K562 (cell line): ENCODE measurements at regions not wholly inside any gene's neighbourhood (a gene's known extent, or its start where the extent isn't known, plus 50 kb on each side); places are given as distances from the start of the nearest gene placed in this dataset.
"Not testable (repeated sequence)": the region's sequence is repeated elsewhere in the genome, so short reads cannot be mapped to it uniquely, and the experiment has no call there.

Experiments
- ATAC-seq: fragments of 200-7000 bp; cut with Tn5 transposase; 3 replicates; pipeline ENCODE4 v1.9.1; 2020; ENCODE audit warnings: moderate library complexity
- BruUV-seq: library from RNA; stranded (reverse); fragments of 400-500 nt; replicated peaks from 2 replicates; lab custom pipeline; 2021; lab: Mats Ljungman, UMichigan
- CTCF ChIA-PET: fragments of 300-600 bp; formaldehyde crosslinking; extraction: SDS; loops from one replicate; lab custom pipeline; 2021; ENCODE audit warnings: low intra/inter-chr PET ratio; lab: Yijun Ruan, JAX
- POLR2A ChIA-PET: fragments of 300-600, 350-650 bp; sonication (Branson Sonifier 250); formaldehyde crosslinking; extraction: SDS; loops from one replicate; lab custom pipeline; 2021; ENCODE audit warnings: antibody characterized with exemption, inconsistent platforms; lab: Yijun Ruan, JAX
- DNase-seq, 4 experiments: peaks; one replicate each; pipeline versions ENCODE4 v3.0.0 to v3.0.0-alpha.2; 2011 to 2018; ENCODE audit warnings: low spot score in 3 of 4, mixed read lengths in 3 of 4; ENCODE audit errors: extremely low read depth in 1 of 4
- FAIRE-seq: peaks from 2 replicates; lab custom pipeline; 2011; peaks lifted over from hg19 to GRCh38; lab: Jason Lieb, UNC
- H2AFZ ChIP-seq: 2 replicates; pipeline ENCODE4 v1.6.0; 2011; ENCODE audit warnings: low read depth, low read length, control low read depth, inconsistent platforms
- H3K27ac ChIP-seq: fragments of 200-600 bp; 3 replicates; pipeline ENCODE4 v1.8.0; 2011; ENCODE audit warnings: low read depth, mild to moderate bottlenecking, control low read depth, inconsistent platforms, low read length, moderate library complexity, mixed read lengths; ENCODE audit errors: extremely low read depth
- H3K27me3 ChIP-seq, 2 experiments: fragments of 300-600 bp in 1 of 2; 2 replicates in 1 of 2; 3 replicates in 1 of 2; pipeline versions ENCODE4 v1.6.0 to v1.8.0; 2011; ENCODE audit warnings: inconsistent platforms in 2 of 2, low read length in 2 of 2, mild to moderate bottlenecking in 1 of 2, mixed read lengths in 1 of 2, moderate library complexity in 1 of 2; ENCODE audit not compliant: control insufficient read depth in 2 of 2, insufficient read depth in 2 of 2
- H3K36me3 ChIP-seq: fragments of 300-600 bp; 3 replicates; pipeline ENCODE4 v1.8.0; 2011; ENCODE audit warnings: mild to moderate bottlenecking, low read length, inconsistent platforms; ENCODE audit not compliant: control insufficient read depth, insufficient read depth
- H3K4me1 ChIP-seq, 2 experiments: fragments of 200-600 bp in 1 of 2; replicated peaks in 1 of 2; 2 replicates in 1 of 2; 3 replicates in 1 of 2; pipeline versions ENCODE4 v1.5.1 to v1.8.0; 2011; ENCODE audit warnings: inconsistent platforms in 2 of 2, low read length in 2 of 2, mild to moderate bottlenecking in 1 of 2, mixed read lengths in 1 of 2, moderate library complexity in 1 of 2; ENCODE audit not compliant: control insufficient read depth in 2 of 2, insufficient read depth in 2 of 2
- H3K4me2 ChIP-seq: 2 replicates; pipeline ENCODE4 v1.6.1; 2011; ENCODE audit warnings: low read length, control low read depth, inconsistent platforms, mixed read lengths; ENCODE audit not compliant: insufficient read depth
- H3K4me3 ChIP-seq: fragments of 200-600 bp; sonication (generic), shearing (Covaris generic); 2 replicates; pipeline ENCODE4 v1.5.1; 2016; ENCODE audit warnings: control low read depth, inconsistent platforms
- H3K79me2 ChIP-seq: fragments of 200-600 bp; 3 replicates; pipeline ENCODE4 v1.8.0; 2011; ENCODE audit warnings: low read length, inconsistent platforms; ENCODE audit not compliant: control insufficient read depth, insufficient read depth
- H3K9ac ChIP-seq, 2 experiments: 2 replicates each; pipeline versions ENCODE4 v1.6.0 to v1.6.1; 2011; ENCODE audit warnings: low read depth in 2 of 2, low read length in 2 of 2, control low read depth in 1 of 2, inconsistent platforms in 1 of 2, mild to moderate bottlenecking in 1 of 2, mixed read lengths in 1 of 2; ENCODE audit not compliant: insufficient read depth in 1 of 2
- H3K9me1 ChIP-seq: one replicate; pipeline ENCODE4 v1.6.0; 2011; ENCODE audit warnings: inconsistent platforms, mild to moderate bottlenecking, low read length, moderate library complexity; ENCODE audit not compliant: control insufficient read depth, insufficient read depth
- H3K9me3 ChIP-seq: replicated peaks from 2 replicates; pipeline ENCODE4 v1.5.1; 2011; ENCODE audit warnings: low read depth, low read length, inconsistent platforms; ENCODE audit not compliant: control insufficient read depth, insufficient read depth
- H4K20me1 ChIP-seq: replicated peaks from 2 replicates; pipeline ENCODE4 v1.6.1; 2011; ENCODE audit warnings: low read length, inconsistent platforms, mixed read lengths; ENCODE audit not compliant: control insufficient read depth, insufficient read depth
- DEAF1 ChIP-seq: fragments of 450-650 bp; formaldehyde crosslinking; IDR thresholded peaks from 2 replicates; pipeline ENCODE4 v1.4.0; 2020; ENCODE audit warnings: mild to moderate bottlenecking, moderate library complexity
- EP300 ChIP-seq: IDR thresholded peaks from 2 replicates; pipeline ENCODE4 v1.6.1; 2012; ENCODE audit warnings: low read length, improper control_type of control experiment
- EZH2 ChIP-seq: IDR thresholded peaks from 2 replicates; pipeline ENCODE4 v1.6.1; 2012; ENCODE audit warnings: low read depth, mild to moderate bottlenecking, inconsistent platforms, low read length, borderline replicate concordance
- MCM7 ChIP-seq, 2 experiments: fragments of 450-650 bp; IDR thresholded peaks; 2 replicates each; pipeline ENCODE4 v1.6.1; 2016 to 2018
- PML ChIP-seq: IDR thresholded peaks from 2 replicates; pipeline ENCODE4 v1.6.1; 2012; ENCODE audit warnings: low read length, inconsistent platforms
- SMAD1 ChIP-seq: fragments of 150-350 bp; IDR thresholded peaks from 2 replicates; pipeline ENCODE4 v1.6.1; 2014; ENCODE audit warnings: low read length, low read depth; ENCODE audit not compliant: partially characterized antibody
- WGBS: fragments of 100-300 bp; shearing (Covaris generic); methylation state at CpG from one replicate; pipeline ENCODE4 v1.1.6; 2016; ENCODE audit warnings: low coverage, mixed read lengths; ENCODE audit not compliant: insufficient coverage; ENCODE audit errors: missing lambda C conversion rate; 5-methylcytosine and 5-hydroxymethylcytosine counted together
- in situ Hi-C: fragments of 300-500 bp; cut with MboI; formaldehyde crosslinking; loops from 4 replicates; pipeline ENCODE4 v1.15.0; 2018; ENCODE audit warnings: inconsistent platforms, mixed read lengths
- intact Hi-C: fragments of 100-400 bp; cut with micrococcal nuclease; formaldehyde crosslinking; loops from 2 replicates; pipeline ENCODE4 v1.14.2; 2022
- TF ChIP-seq, protein P1 (sequence below): sonication (generic); formaldehyde crosslinking; IDR thresholded peaks from 2 replicates; pipeline ENCODE4 v1.8.1; 2023; ENCODE audit warnings: mild to moderate bottlenecking, missing genetic modification reagents

DNA sequence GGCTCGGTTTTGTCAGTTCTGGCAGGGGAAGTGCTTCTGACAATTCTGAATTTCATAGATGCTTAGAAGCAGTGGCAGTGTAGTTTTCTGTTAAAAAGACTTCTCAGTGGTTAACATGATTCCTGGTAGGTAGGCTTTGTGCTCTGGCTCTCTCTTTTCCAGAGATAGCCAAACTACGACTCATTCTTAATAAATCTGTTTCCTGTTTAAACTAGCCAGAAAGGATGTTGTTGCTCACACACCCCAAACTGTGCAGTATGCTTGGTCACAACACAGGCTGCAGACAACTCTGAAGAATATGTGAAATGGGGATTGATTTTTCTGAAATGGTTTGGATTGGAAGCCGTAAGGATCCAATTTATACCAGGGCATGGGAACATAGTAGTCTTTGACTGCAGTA is 711.5 kb downstream of the PCDH17 start (continued):
- TF ChIP-seq DEAF1 (CRISPR knock-in tag) (no peak), EP300 (no peak), MCM7 (IDR thresholded peaks at IDR 0.05) (no peak), PML (no peak), EZH2 (no peak), SMAD1 (no peak)
- TF ChIP-seq, protein P1, sequence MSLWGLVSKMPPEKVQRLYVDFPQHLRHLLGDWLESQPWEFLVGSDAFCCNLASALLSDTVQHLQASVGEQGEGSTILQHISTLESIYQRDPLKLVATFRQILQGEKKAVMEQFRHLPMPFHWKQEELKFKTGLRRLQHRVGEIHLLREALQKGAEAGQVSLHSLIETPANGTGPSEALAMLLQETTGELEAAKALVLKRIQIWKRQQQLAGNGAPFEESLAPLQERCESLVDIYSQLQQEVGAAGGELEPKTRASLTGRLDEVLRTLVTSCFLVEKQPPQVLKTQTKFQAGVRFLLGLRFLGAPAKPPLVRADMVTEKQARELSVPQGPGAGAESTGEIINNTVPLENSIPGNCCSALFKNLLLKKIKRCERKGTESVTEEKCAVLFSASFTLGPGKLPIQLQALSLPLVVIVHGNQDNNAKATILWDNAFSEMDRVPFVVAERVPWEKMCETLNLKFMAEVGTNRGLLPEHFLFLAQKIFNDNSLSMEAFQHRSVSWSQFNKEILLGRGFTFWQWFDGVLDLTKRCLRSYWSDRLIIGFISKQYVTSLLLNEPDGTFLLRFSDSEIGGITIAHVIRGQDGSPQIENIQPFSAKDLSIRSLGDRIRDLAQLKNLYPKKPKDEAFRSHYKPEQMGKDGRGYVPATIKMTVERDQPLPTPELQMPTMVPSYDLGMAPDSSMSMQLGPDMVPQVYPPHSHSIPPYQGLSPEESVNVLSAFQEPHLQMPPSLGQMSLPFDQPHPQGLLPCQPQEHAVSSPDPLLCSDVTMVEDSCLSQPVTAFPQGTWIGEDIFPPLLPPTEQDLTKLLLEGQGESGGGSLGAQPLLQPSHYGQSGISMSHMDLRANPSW, result no peak

- H3K4me2 ChIP-seq, CTCF ChIA-PET, H3K79me2 ChIP-seq, H2AFZ ChIP-seq, H3K9me1 ChIP-seq, ATAC-seq, H3K9ac ChIP-seq, H3K27ac ChIP-seq, H3K4me1 ChIP-seq, DNase-seq, H3K9me3 ChIP-seq, in situ Hi-C loops, POLR2A ChIA-PET, intact Hi-C loops, H3K4me3 ChIP-seq, H4K20me1 ChIP-seq, H3K27me3 ChIP-seq, H3K36me3 ChIP-seq, FAIRE-seq, BruUV-seq: not testable (repeated sequence)
- 0% methylated on average over 7 of the region's 9 CpGs for WGBS
Observed at GRCh38 chr13:58352100-58352499, 720.6 kb downstream of the PCDH17 start.
